GM21737 (cell line): ENCODE measurements at regions not wholly inside any gene's neighbourhood (a gene's known extent, or its start where the extent isn't known, plus 50 kb on each side); places are given as distances from the start of the nearest gene placed in this dataset.
"Not testable (repeated sequence)": the region's sequence is repeated elsewhere in the genome, so short reads cannot be mapped to it uniquely, and the experiment has no call there.

Experiments
- ATAC-seq: cut with Tn5 transposase; IDR thresholded peaks from one replicate; pipeline ENCODE4 v1.9.1; 2021; ENCODE audit warnings: mild to moderate bottlenecking, moderate library complexity; ENCODE audit not compliant: unreplicated experiment

- ATAC-seq = no peak
Observed at GRCh38 chr2:150681120-150681804, 193.8 kb upstream of the RND3 start.

GRCh38 chr2:150679456-150680120, 192.1 kb upstream of the RND3 start:
- no peak for ATAC-seq

- no peak for ATAC-seq
Observed at GRCh38 chr2:150677551-150677950, 190.1 kb upstream of the RND3 start.

- no peak for ATAC-seq
Observed at GRCh38 chr2:150676747-150677383, 189.4 kb upstream of the RND3 start.

GRCh38 chr2:150675807-150676206, 188.3 kb upstream of the RND3 start:
- ATAC-seq = no peak

- no peak for ATAC-seq
Observed at GRCh38 chr2:150674283-150674682, 186.8 kb upstream of the RND3 start.

- ATAC-seq = no peak
Observed at GRCh38 chr2:150672311-150672710, 184.8 kb upstream of the RND3 start.

GRCh38 chr2:150669492-150669891, 182.0 kb upstream of the RND3 start:
- ATAC-seq = no peak

- not testable (repeated sequence) for ATAC-seq
Observed at GRCh38 chr2:150667039-150667438, 179.6 kb upstream of the RND3 start.

GRCh38 chr2:150663143-150663542, 175.7 kb upstream of the RND3 start:
- no peak for ATAC-seq

- ATAC-seq = no peak
Observed at GRCh38 chr2:150656002-150656401, 168.5 kb upstream of the RND3 start.

- ATAC-seq = no peak
Observed at GRCh38 chr2:150653351-150653750, 165.9 kb upstream of the RND3 start.

GRCh38 chr2:150647943-150648342, 160.5 kb upstream of the RND3 start:
- no peak for ATAC-seq

- no peak for ATAC-seq
Observed at GRCh38 chr2:150646746-150647145, 159.3 kb upstream of the RND3 start.

GRCh38 chr2:150644298-150645067, 157.0 kb upstream of the RND3 start:
- ATAC-seq = no peak

GRCh38 chr2:150643114-150643725, 155.8 kb upstream of the RND3 start:
- no peak for ATAC-seq

- no peak for ATAC-seq
Observed at GRCh38 chr2:150640039-150640438, 152.6 kb upstream of the RND3 start.

GRCh38 chr2:150639383-150639782, 151.9 kb upstream of the RND3 start:
- ATAC-seq = no peak

- no peak for ATAC-seq
Observed at GRCh38 chr2:150631236-150631821, 143.9 kb upstream of the RND3 start.

- ATAC-seq = no peak
Observed at GRCh38 chr2:150630587-150631235, 143.2 kb upstream of the RND3 start.
